ENCODE measurements at regions not wholly inside any gene's neighbourhood (a gene's known extent, or its start where the extent isn't known, plus 50 kb on each side); places are given as distances from the start of the nearest gene placed in this dataset.
"Not testable (repeated sequence)": the region's sequence is repeated elsewhere in the genome, so short reads cannot be mapped to it uniquely, and the experiment has no call there.

DNA sequence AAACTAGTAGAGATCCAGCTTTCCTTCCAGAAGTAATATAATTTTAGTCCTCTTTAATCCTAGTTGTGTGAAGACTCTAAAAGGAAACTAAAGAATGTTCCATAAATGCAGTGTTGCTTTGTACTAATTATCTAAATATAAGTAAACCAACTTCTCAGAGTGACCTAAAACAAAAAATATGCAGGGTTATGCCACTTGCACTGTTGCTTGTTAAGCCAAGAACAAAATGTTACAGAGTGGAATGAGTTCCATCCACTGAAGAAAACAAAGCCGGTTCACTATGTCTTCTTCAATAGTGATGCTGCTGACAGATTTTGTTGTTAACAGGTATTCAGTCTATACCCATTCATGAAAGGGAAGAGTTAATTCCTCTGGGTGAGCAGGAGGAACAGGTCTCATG lies 252.0 kb upstream of the DIAPH2 start:
- DNase-seq, result no peak

DNA sequence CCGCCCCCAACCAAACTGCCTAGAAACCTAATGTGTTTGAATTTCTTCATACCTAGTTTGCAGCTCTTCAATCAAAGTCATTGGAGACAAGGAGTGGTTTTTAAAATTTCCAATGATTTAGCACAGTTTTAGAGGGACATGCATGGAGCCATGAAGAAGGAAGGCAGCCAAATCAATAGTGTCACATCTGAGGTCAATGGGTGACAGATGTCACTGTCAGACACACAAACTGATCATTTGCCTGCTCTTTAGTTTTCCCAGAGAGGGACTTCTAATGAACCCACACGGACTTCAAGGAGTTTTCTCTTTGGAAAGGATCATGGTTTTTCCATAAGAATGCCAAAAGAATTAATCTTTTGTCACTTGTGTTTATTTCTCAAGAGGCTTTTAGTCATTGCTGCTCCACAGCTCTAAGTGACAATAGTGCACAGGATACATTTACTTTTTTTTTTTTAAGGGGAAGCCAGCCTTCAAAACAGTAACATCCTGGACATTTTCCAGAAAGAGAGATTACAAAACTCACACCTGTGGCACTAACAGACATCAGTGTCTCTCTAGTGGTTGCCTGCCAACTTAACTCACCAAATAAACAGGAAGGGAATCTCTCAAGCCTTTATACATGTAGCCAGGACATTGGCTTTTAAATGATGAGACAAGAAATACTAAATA lies 251.1 kb upstream of the DIAPH2 start:
- no peak for DNase-seq

DNA sequence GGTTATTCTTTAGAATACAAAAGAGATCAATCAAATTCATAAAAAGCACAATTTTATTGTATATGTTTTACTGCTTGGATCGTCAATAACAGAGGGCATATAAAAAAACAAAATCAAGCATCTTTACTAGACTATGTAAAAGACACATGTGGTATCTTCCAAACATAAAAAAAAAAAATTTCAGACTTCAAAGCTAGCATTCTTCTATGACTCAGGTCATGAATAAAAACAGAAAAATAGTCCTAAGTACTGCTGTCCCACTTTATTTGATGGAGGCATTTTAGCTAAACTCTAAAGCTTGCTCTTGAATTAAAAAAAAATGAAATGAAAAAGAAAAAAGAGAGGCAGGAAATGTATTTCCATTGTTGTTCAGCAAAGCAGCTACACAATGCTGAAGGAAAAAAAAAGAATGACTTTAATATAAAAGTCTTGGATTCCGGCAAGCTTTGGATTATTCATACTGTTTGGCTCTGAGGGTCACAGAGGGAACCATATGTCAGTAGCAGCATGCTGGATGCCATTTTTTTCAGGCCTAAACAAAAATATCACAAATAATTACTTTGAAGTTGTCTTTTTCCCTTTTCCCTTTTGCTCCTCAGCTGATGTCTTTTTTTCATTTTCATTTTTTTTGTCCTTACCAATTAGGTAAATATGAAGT lies 249.1 kb upstream of the DIAPH2 start:
- DNase-seq, result no peak

DNA sequence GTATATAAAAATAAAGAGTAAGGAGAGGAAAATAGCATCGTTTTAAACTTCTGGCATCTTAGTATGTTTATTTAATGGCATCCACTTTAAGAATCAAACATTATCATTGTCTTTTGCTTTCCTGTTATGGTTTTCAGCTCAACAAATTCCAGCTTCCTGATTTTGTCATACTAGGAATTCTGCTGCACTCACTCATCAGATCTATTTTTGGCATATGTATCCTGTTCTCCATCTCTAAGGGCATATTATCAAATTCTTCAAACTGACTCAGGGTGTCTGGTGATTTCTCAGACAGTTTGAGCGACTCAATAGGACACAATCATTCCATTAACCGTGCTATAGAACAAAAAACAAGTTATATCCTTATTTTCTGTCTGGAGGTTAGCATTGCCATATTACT lies 248.5 kb upstream of the DIAPH2 start:
- no peak for DNase-seq

DNA sequence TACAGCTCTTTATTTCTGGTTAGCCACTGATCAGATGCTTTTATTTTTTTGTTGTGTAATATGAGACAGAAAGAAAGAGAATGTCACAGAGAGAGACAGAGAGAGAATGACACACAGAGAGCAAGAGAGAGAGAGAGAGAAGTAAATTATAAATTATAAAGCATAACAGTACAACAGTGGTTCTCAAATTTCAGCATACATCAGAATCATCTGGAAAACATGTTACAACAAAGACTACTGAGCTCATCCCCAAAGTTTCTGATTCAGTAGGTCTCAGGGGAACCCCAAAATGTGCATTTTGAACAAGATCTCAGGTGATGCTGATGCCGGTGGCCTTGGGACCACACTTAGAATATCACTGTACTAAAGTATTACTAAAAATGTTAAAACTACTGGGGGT lies 245.8 kb upstream of the DIAPH2 start:
- DNase-seq, result no peak

GRCh38 chrX:96440941-96441340 lies 243.7 kb upstream of the DIAPH2 start:
- no peak for DNase-seq

DNA sequence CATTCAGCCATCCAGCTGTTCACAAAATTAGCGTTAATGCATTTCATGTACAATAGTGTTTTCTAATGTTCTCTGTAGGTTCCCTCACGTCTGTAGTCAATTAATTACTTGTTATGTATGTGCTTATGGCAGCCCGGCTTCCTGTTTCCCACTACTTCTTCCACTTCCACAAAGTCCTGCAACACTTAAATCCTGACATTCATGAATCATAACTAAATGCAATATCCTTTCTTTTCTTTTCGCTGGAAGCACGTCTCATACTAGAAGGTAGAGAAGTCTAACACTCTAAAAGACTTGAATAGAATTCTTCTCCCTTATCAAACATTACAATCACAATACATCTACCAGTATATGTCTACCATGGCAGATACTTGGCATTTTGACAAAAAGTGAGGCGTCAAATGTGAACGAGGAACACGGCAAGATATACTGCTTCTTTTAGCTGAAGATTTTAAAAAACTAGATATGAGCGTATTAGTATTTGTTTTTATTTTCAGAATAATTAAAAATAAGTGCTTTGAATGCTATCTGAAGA lies 239.0 kb upstream of the DIAPH2 start:
- no peak for DNase-seq

DNA sequence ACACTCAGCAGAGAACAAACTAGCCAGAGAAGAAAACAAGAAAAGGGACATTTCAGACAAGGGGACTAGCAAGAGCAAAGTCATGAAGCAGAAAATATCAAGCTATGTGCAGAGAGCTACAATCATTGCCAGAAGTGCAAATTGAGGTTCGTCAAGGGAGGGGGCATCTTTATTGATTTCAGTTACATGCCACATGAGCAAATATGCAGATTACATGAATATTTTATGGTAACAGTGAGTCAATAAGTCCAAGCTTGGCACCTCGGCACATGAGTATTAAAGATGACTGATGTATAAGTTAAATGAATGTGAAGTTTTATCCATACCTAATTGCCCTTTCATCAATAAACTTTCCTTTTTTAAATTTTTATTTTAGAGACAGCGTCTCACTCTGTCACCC lies 238.1 kb upstream of the DIAPH2 start:
- no peak for DNase-seq

GRCh38 chrX:96447161-96447560 lies 237.5 kb upstream of the DIAPH2 start:
- no peak for DNase-seq

- DNase-seq, result no peak
Measured at GRCh38 chrX:96449191-96449590, 235.5 kb upstream of the DIAPH2 start.

DNA sequence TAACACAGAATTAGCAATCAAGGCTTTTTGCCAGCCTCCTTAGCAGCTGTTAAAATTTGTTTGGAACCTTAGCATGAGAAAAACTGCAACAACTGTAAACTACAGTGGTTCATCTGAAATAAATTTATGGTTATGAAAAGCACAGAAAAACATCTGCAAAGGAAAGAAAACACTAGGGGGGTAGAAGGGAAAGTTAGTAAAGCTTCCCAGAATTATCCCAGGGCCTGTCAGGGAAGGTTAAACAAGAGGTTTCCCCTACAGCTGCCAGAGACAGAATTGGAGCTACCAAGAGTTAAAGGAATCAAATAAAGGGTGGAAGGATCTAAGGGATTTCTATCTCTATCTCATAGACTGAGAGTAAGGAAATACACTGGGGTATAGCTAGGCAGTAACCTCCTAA lies 234.7 kb upstream of the DIAPH2 start:
- DNase-seq, result no peak

DNA sequence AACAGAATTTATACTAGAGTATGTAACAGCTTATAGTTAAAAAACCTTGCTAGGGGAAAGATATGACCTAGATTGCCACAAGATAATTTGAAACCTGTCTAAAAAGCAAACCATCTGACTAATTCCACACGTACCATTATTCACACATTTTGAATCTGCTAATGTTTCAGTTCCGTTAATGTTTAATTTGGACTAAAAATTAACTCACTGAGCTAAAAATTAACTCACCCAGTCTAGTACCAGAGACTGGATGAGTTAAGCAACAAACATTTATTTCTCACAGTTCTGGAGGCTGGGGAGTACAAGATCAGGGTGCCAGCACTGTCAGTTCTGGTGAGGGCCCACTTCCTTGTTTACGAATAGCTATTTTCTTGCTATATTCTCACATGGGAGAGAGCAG lies 231.5 kb upstream of the DIAPH2 start:
- DNase-seq, result no peak

GRCh38 chrX:96455078-96455477 lies 229.6 kb upstream of the DIAPH2 start:
- DNase-seq, result no peak

GRCh38 chrX:96464880-96465558 lies 219.6 kb upstream of the DIAPH2 start:
- no peak for DNase-seq

DNA sequence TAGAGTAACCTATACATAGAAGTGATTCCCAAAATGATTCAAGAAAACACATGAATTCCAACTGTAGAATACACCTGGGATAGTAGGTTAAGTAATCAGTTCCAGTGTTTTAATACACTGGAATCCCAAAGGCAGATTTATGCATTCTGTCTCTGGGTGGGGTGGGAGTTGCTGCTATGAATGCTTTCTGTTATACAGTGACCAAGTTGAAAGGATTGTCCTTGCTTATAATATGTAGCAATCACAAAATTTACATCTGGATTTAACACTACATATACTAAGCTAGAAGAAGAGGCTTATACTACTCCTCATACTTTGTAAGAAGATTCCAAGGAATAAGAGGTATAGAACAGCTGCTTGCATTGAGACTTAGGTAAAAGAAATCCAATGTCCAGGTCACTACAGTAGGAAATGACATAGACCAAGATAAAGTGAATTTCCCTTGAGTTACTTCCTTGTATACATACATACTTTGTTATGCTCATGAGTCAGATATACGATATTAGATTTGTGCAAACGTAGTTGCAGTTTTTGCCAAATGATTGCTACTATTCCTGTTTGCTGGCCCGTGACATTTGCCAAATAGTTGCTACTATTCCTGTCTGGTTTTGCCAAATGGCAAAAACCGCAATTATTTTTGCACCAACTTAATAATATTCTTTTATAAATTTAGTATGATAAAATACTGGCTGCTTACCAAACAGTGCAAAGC lies 210.5 kb upstream of the DIAPH2 start:
- no peak for DNase-seq

DNA sequence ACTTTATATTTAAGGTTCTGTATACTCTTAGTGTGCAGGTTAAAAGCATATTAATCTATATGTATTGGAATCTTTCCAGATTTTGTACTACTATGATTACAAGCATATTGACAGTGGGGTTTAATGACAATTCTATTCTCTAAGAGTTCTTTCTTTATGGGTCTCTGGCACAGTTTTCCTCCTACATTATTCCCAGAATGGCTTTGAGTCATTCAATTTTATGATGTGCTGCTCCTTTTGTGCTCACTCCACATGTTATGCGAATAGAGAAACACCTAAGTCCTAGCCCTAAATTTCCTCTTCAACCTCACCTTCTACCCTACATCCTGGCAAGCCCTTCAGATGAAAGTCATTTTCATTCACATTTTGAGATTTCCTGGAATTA lies 209.9 kb upstream of the DIAPH2 start:
- DNase-seq, result no peak

DNA sequence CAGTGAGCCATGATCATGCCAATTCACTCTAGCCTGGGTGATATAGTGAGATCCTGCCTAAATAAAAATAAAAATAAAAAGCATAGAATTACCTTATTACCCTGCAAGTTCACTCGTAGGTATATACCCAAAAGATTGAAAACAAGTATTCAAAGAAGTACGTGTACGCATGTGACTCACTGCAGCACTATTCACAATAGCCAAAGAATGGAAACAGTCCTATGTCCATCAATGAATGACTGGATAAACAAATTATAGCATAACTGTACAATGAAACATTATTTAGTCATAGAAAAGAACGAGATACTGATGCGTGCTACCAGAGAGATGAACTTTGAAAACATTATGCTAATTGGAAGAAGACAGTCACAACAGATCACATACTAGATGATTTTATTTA lies 204.6 kb upstream of the DIAPH2 start:
- DNase-seq, result no peak

DNA sequence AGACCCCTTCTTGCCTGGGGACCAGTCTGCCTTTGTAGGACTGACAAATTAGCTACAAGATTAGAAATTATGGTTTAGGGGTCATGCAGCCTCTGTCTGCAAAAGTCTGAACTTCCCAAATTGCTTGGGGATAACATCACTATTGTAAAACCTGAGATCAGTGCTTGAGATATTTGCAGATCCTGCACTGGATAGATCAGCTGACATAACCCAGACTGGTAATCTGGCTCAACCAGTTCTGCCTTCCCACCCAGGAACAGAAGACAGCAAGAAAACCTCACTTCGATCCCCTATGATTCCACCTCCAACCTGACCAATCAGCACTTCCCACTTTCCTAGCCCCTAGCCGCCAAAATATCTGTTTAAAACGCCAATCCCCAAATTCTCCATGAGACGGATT lies 202.8 kb upstream of the DIAPH2 start:
- no peak for DNase-seq

GRCh38 chrX:96483647-96484160 lies 200.9 kb upstream of the DIAPH2 start:
- DNase-seq, result no peak

GRCh38 chrX:96486687-96487086 lies 198.0 kb upstream of the DIAPH2 start:
- DNase-seq, result not testable (repeated sequence)

- DNase-seq, result no peak
Measured at GRCh38 chrX:96502507-96502906, 182.1 kb upstream of the DIAPH2 start.

GRCh38 chrX:96529386-96529785 lies 155.3 kb upstream of the DIAPH2 start:
- not testable (repeated sequence) for DNase-seq

- no peak for DNase-seq
Measured at GRCh38 chrX:96538104-96538725, 146.4 kb upstream of the DIAPH2 start.
